ENCODE measurements at regions not wholly inside any gene's neighbourhood (a gene's known extent, or its start where the extent isn't known, plus 50 kb on each side); places are given as distances from the start of the nearest gene placed in this dataset.

GRCh38 chr4:157837071-157837703 lies 335.6 kb downstream of the GASK1B start:
- Histone ChIP-seq H3K4me3 (ENCODE audit: control extremely low read depth in 1 of 5, extremely low read depth in 1 of 5, insufficient read depth in 1 of 5, low read depth in 2 of 5, low read length in 4 of 5) (no peak overlapping the region), H3K4me1 (ENCODE audit: control insufficient read depth in 2 of 2, insufficient read depth in 2 of 2, low read length in 2 of 2) (no peaks in the 10 kb centered on the region), H4K20me1 (ENCODE audit: control insufficient read depth, insufficient read depth, low read length, poor library complexity, severe bottlenecking) (no peaks in the 10 kb centered on the region), H3K36me3 (replicated peaks in 1 of 2; ENCODE audit: control extremely low read depth in 1 of 2, control insufficient read depth in 1 of 2, extremely low read depth in 1 of 2, insufficient read depth in 2 of 2, low read length in 1 of 2) (no peaks in the 10 kb centered on the region), H3K27ac (ENCODE audit: low read length in 2 of 2) (no peak overlapping the region), H3K27me3 (replicated peaks in 1 of 4; ENCODE audit: control extremely low read depth in 1 of 4, control insufficient read depth in 3 of 4, insufficient read depth in 4 of 4, low read length in 3 of 4) (no peaks in the 10 kb centered on the region), H3K9me3 (ENCODE audit: control extremely low read depth in 1 of 3, control insufficient read depth in 2 of 3, insufficient read depth in 1 of 3, low read length in 2 of 3) (no peaks in the 10 kb centered on the region), H3K79me2 (ENCODE audit: control insufficient read depth, insufficient read depth, low read length) (no peaks in the 10 kb centered on the region), H3K9ac (ENCODE audit: low read length) (no peak overlapping the region), H3K4me2 (replicated peaks; ENCODE audit: low read depth, low read length, poor library complexity, severe bottlenecking) (no peak overlapping the region), H2AFZ (ENCODE audit: insufficient read depth, low read depth, low read length, poor library complexity, severe bottlenecking) (no peak overlapping the region)
- ATAC-seq (ENCODE audit: low read depth) (no peak), DNase-seq (no peak)
- no CpG with 5 or more reads among the region's 3 CpGs for WGBS (ENCODE audit: insufficient coverage)
- no peaks in the 10 kb centered on the region for H3K9me3 Mint-ChIP-seq (ENCODE audit: insufficient read depth)
- intact Hi-C loops (cut with micrococcal nuclease) = no loop called here
- no peak overlapping the region for H3K4me3 Mint-ChIP-seq
- ChIA-PET CTCF (no interaction called here), POLR2A (no interaction called here)
- H3K27me3 Mint-ChIP-seq = no peaks in the 10 kb centered on the region
- no peaks in the 10 kb centered on the region for H3K4me1 Mint-ChIP-seq
- H3K27ac Mint-ChIP-seq = no peak overlapping the region
- TF ChIP-seq CTCF (IDR thresholded peaks at IDR 0.05) = no peak
- no peak for TF ChIP-seq EZH2 (IDR thresholded peaks at IDR 0.05; ENCODE audit: borderline replicate concordance, insufficient read depth, low read depth, low read length, poor library complexity, severe bottlenecking)

GRCh38 chr4:157832596-157832995 lies 340.2 kb downstream of the GASK1B start:
- no peaks in the 10 kb centered on the region for H3K27me3 Mint-ChIP-seq
- intact Hi-C loops (cut with micrococcal nuclease) = no loop called here

More at GRCh38 chr4:157832596-157832995, 340.2 kb downstream of the GASK1B start:
- Histone ChIP-seq H3K9me3 (ENCODE audit: control extremely low read depth in 1 of 3, control insufficient read depth in 2 of 3, insufficient read depth in 1 of 3, low read length in 2 of 3) (no peaks in the 10 kb centered on the region), H2AFZ (ENCODE audit: insufficient read depth, low read depth, low read length, poor library complexity, severe bottlenecking) (no peak overlapping the region), H3K79me2 (ENCODE audit: control insufficient read depth, insufficient read depth, low read length) (no peaks in the 10 kb centered on the region), H3K36me3 (replicated peaks in 1 of 2; ENCODE audit: control extremely low read depth in 1 of 2, control insufficient read depth in 1 of 2, extremely low read depth in 1 of 2, insufficient read depth in 2 of 2, low read length in 1 of 2) (no peaks in the 10 kb centered on the region), H3K4me1 (ENCODE audit: control insufficient read depth in 2 of 2, insufficient read depth in 2 of 2, low read length in 2 of 2) (no peaks in the 10 kb centered on the region), H3K4me2 (replicated peaks; ENCODE audit: low read depth, low read length, poor library complexity, severe bottlenecking) (no peak overlapping the region), H3K4me3 (ENCODE audit: control extremely low read depth in 1 of 5, extremely low read depth in 1 of 5, insufficient read depth in 1 of 5, low read depth in 2 of 5, low read length in 4 of 5) (no peak overlapping the region), H3K27ac (ENCODE audit: low read length in 2 of 2) (no peak overlapping the region), H3K27me3 (replicated peaks in 1 of 4; ENCODE audit: control extremely low read depth in 1 of 4, control insufficient read depth in 3 of 4, insufficient read depth in 4 of 4, low read length in 3 of 4) (no peaks in the 10 kb centered on the region), H4K20me1 (ENCODE audit: control insufficient read depth, insufficient read depth, low read length, poor library complexity, severe bottlenecking) (no peaks in the 10 kb centered on the region), H3K9ac (ENCODE audit: low read length) (no peak overlapping the region)
- POLR2A ChIA-PET = no interaction called here
- no peaks in the 10 kb centered on the region for H3K9me3 Mint-ChIP-seq (ENCODE audit: insufficient read depth)
- WGBS (ENCODE audit: insufficient coverage) = no CpG with 5 or more reads among the region's 1 CpG
- no peak overlapping the region for H3K27ac Mint-ChIP-seq
- CTCF ChIA-PET = no interaction called here
- H3K4me1 Mint-ChIP-seq = no peaks in the 10 kb centered on the region
- TF ChIP-seq CTCF (IDR thresholded peaks at IDR 0.05) (no peak), EZH2 (IDR thresholded peaks at IDR 0.05; ENCODE audit: borderline replicate concordance, insufficient read depth, low read depth, low read length, poor library complexity, severe bottlenecking) (no peak)
- DNase-seq (no peak), ATAC-seq (ENCODE audit: low read depth) (no peak)
- no peak overlapping the region for H3K4me3 Mint-ChIP-seq

Measured in B cell (primary cell).